ENCODE measurements at regions not wholly inside any gene's neighbourhood (a gene's known extent, or its start where the extent isn't known, plus 50 kb on each side); places are given as distances from the start of the nearest gene placed in this dataset.
"Not testable (repeated sequence)": the region's sequence is repeated elsewhere in the genome, so short reads cannot be mapped to it uniquely, and the experiment has no call there.

DNA sequence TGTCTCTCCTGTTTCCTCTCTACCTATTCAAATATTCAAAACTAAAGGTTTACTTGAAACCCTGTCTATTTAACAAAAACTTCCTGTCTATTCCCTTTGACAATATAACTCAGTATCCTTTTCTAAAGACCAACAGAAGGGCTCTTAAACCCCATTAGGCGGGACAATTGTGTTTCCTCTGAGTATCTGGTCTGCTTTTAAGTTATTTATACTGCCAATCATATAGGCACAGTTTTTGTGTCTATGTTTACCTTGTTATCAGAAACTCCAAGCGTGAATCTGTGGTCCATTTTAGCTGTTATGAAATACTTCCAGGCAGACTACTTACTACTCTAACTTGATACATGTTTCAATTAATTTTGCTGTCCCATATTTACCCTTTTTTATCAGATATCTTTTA is 350.0 kb upstream of the CTSO start:
- H3K27ac ChIP-seq (ENCODE audit: low read depth in 1 of 3, low read length in 2 of 3), result no peak overlapping the region
- no peaks in the 10 kb centered on the region for H3K4me1 ChIP-seq (ENCODE audit: control insufficient read depth in 3 of 3, insufficient read depth in 2 of 3, low read depth in 1 of 3, low read length in 2 of 3)
- FAIRE-seq (no peak), DNase-seq (no peak)
- no peaks in the 10 kb centered on the region for H3K36me3 ChIP-seq (ENCODE audit: control insufficient read depth in 3 of 3, insufficient read depth in 2 of 3, low read depth in 1 of 3, low read length in 3 of 3)
- no peaks in the 10 kb centered on the region for H3K27me3 ChIP-seq (ENCODE audit: control insufficient read depth in 3 of 3, insufficient read depth in 3 of 3, low read length in 3 of 3)
- H3K9me3 ChIP-seq (ENCODE audit: control insufficient read depth in 2 of 2, insufficient read depth in 1 of 2, low read depth in 1 of 2, low read length in 1 of 2), result no peaks in the 10 kb centered on the region
- 61 to 63% (median 62%) methylated on average over 2 of the region's 2 CpGs for WGBS, 3 donors
- no peak overlapping the region for H3K4me3 ChIP-seq (ENCODE audit: low read depth in 1 of 3, low read length in 3 of 3)

DNA sequence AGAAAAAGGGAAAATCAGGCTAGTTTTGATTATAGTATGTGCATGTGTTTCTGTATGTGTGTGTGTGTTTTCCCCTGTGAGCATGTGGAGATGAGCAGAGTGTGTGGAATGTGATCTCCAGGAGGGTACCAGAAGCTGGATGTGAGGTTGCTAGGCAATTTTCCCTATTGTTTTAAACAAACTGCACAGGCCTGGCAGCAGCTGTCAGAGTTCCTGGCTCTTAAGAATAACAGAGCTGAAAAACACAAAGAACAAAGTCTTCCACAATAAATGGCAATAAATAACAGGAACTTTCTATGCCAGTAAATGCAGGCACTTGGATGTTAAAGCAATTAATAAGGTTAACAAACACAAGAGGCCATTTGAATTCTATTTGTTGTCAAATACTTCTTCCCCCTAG is 344.6 kb upstream of the CTSO start:
- H3K27ac ChIP-seq (ENCODE audit: low read depth in 1 of 3, low read length in 2 of 3), result peak overlapping the region in 1 of 3 donors; percentile 28
- no peaks in the 10 kb centered on the region for H3K4me1 ChIP-seq (ENCODE audit: control insufficient read depth in 3 of 3, insufficient read depth in 2 of 3, low read depth in 1 of 3, low read length in 2 of 3)
- H3K27me3 ChIP-seq (ENCODE audit: control insufficient read depth in 3 of 3, insufficient read depth in 3 of 3, low read length in 3 of 3), result no peaks in the 10 kb centered on the region
- no peak overlapping the region for H3K4me3 ChIP-seq (ENCODE audit: low read depth in 1 of 3, low read length in 3 of 3)
- no peaks in the 10 kb centered on the region for H3K9me3 ChIP-seq (ENCODE audit: control insufficient read depth in 2 of 2, insufficient read depth in 1 of 2, low read depth in 1 of 2, low read length in 1 of 2)
- FAIRE-seq, result no peak
- DNase-seq, result peak; percentile 7 to 30
- no peaks in the 10 kb centered on the region for H3K36me3 ChIP-seq (ENCODE audit: control insufficient read depth in 3 of 3, insufficient read depth in 2 of 3, low read depth in 1 of 3, low read length in 3 of 3)

DNA sequence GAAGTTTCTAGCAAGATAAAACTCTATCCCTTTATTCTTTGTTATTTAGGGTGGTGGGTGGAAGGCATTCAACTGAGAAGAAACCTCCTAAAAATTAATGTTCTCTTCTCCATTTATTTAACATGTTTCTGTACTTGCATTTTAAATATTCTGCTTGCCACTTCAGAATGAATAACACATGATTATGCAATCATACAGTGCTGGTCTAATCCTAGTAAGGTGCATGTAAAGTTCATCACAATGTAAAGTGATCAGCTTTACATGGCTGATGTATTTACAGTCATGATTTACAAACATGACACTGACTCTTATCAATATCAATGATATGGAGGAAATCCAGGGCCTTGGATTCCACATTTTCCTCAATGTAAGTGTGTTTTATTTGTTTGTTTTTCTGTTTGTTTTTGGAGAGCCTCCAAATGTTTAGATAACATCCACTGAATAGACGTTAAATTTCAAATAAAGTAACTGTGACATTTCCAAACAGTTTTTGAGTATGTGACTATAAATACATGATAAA is 342.1 kb upstream of the CTSO start:
- no peak for DNase-seq
- H3K4me1 ChIP-seq (ENCODE audit: control insufficient read depth in 3 of 3, insufficient read depth in 2 of 3, low read depth in 1 of 3, low read length in 2 of 3), result no peaks in the 10 kb centered on the region
- 33 to 48% (median 40%) methylated on average over 1 of the region's 1 CpG for WGBS, 3 donors
- H3K27me3 ChIP-seq (ENCODE audit: control insufficient read depth in 3 of 3, insufficient read depth in 3 of 3, low read length in 3 of 3), result no peaks in the 10 kb centered on the region
- no peak for FAIRE-seq
- no peak overlapping the region for H3K4me3 ChIP-seq (ENCODE audit: low read depth in 1 of 3, low read length in 3 of 3)
- H3K9me3 ChIP-seq (ENCODE audit: control insufficient read depth in 2 of 2, insufficient read depth in 1 of 2, low read depth in 1 of 2, low read length in 1 of 2), result no peaks in the 10 kb centered on the region
- no peak overlapping the region for H3K27ac ChIP-seq (ENCODE audit: low read depth in 1 of 3, low read length in 2 of 3)
- no peaks in the 10 kb centered on the region for H3K36me3 ChIP-seq (ENCODE audit: control insufficient read depth in 3 of 3, insufficient read depth in 2 of 3, low read depth in 1 of 3, low read length in 3 of 3)

DNA sequence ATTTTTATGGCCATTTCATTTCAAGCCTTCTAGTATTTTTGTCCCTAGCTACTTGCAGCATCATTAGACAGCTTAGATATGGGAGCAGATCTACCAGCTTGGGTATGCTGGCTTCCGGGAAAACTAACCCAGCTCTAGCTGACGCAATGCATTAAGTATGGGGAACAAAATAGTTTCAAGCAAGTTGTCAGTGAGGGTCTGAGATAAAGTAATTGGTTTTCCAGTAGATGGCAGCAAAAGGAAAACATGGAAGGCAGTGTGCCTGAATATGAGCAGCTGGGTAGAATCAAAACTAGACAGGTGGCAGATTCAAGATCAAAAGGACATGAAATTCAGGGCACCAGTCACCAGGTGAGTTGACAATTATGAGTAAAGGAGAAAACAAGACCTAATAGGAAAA is 340.9 kb upstream of the CTSO start:
- Histone ChIP-seq H3K27me3 (ENCODE audit: control insufficient read depth in 3 of 3, insufficient read depth in 3 of 3, low read length in 3 of 3) (no peaks in the 10 kb centered on the region), H3K4me3 (ENCODE audit: low read depth in 1 of 3, low read length in 3 of 3) (no peak overlapping the region), H3K4me1 (ENCODE audit: control insufficient read depth in 3 of 3, insufficient read depth in 2 of 3, low read depth in 1 of 3, low read length in 2 of 3) (no peaks in the 10 kb centered on the region), H3K27ac (ENCODE audit: low read depth in 1 of 3, low read length in 2 of 3) (no peak overlapping the region), H3K9me3 (ENCODE audit: control insufficient read depth in 2 of 2, insufficient read depth in 1 of 2, low read depth in 1 of 2, low read length in 1 of 2) (no peaks in the 10 kb centered on the region), H3K36me3 (ENCODE audit: control insufficient read depth in 3 of 3, insufficient read depth in 2 of 3, low read depth in 1 of 3, low read length in 3 of 3) (no peaks in the 10 kb centered on the region)
- no peak for FAIRE-seq
- peak; percentile 30 to 36 for DNase-seq
- 12 to 46% (median 25%) methylated on average over 2 of the region's 2 CpGs for WGBS, 3 donors

DNA sequence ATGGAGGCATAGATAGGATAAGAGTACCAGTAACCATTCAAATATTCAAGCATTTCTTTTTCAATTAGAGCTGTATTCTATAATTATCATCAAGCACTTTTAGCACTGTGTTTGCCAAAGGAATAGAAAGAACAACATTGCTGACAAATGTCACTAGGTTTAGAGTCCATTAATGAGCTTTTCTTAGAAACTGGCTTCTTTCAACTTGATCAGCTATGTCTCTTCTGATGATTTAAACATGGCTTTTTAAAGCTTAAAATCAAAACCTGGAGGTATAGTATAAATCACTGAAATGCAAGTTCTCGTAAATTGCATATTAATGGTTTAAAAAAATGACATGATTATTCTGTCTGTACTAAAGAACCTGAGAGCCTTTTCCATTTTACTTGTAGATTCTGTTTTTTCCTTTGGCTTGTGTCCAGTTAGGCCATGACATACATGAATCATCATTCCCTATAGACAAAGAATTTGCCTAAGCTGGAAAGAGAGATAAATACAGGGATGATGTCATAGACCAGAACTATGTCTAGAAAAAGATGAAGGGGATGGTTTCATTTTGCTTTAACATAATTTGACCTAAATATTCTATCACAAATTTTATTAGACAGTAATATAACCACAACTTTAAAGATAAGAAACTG is 340.1 kb upstream of the CTSO start:
- FAIRE-seq, result no peak
- DNase-seq, result peak in 1 of 2 donors; percentile 6
- 81 to 88% (median 84%) methylated on average over 1 of the region's 1 CpG for WGBS, 3 donors

DNA sequence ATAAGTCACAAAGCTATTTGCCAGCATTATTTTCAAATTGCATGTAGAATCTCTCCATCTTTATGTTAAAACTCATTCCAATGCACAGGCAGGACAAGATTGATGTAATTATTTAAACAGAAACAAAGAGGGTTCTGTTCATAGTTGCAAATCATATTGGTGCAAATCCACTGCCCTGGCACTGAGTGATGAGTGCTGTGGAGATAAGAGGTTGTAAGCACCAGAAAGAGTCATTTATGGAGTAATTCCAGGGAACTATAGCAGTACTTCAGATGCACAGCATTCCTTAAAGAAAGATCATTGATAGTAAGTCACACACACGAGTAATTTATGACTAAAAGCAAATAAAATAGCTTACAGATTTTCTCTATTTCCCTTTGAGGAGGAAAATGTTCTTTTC is 337.7 kb upstream of the CTSO start:
- no peak for FAIRE-seq

More for the DNA sequence above, 340.1 kb upstream of the CTSO start:
- H3K27me3 ChIP-seq (ENCODE audit: control insufficient read depth in 3 of 3, insufficient read depth in 3 of 3, low read length in 3 of 3), result no peaks in the 10 kb centered on the region
- no peak overlapping the region for H3K27ac ChIP-seq (ENCODE audit: low read depth in 1 of 3, low read length in 2 of 3)
- no peaks in the 10 kb centered on the region for H3K4me1 ChIP-seq (ENCODE audit: control insufficient read depth in 3 of 3, insufficient read depth in 2 of 3, low read depth in 1 of 3, low read length in 2 of 3)
- no peak overlapping the region for H3K4me3 ChIP-seq (ENCODE audit: low read depth in 1 of 3, low read length in 3 of 3)
- no peaks in the 10 kb centered on the region for H3K9me3 ChIP-seq (ENCODE audit: control insufficient read depth in 2 of 2, insufficient read depth in 1 of 2, low read depth in 1 of 2, low read length in 1 of 2)
- no peaks in the 10 kb centered on the region for H3K36me3 ChIP-seq (ENCODE audit: control insufficient read depth in 3 of 3, insufficient read depth in 2 of 3, low read depth in 1 of 3, low read length in 3 of 3)

DNA sequence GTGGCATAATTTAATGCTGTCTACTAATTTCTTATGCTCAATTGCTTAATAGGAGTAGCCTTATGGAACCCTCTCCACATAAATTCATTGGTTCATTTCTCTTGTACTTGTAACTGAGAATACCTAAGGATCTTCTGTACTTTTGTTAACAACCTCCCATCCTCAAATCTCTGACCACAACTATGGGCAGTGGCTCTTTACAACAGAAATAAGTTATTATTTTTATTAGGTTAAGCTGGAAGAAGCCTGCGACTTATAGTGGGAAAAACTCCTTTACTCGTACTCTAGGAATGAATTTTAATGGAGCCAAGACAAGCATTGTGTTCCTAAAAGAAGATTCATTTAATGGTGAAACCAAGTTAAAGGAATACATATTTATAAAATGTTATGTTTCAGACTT is 337.1 kb upstream of the CTSO start:
- FAIRE-seq, result no peak
- DNase-seq, result no peak
- Histone ChIP-seq H3K27me3 (ENCODE audit: control insufficient read depth in 3 of 3, insufficient read depth in 3 of 3, low read length in 3 of 3) (no peaks in the 10 kb centered on the region), H3K27ac (ENCODE audit: low read depth in 1 of 3, low read length in 2 of 3) (no peak overlapping the region), H3K36me3 (ENCODE audit: control insufficient read depth in 3 of 3, insufficient read depth in 2 of 3, low read depth in 1 of 3, low read length in 3 of 3) (no peaks in the 10 kb centered on the region), H3K4me1 (ENCODE audit: control insufficient read depth in 3 of 3, insufficient read depth in 2 of 3, low read depth in 1 of 3, low read length in 2 of 3) (no peaks in the 10 kb centered on the region), H3K9me3 (ENCODE audit: control insufficient read depth in 2 of 2, insufficient read depth in 1 of 2, low read depth in 1 of 2, low read length in 1 of 2) (no peaks in the 10 kb centered on the region), H3K4me3 (ENCODE audit: low read depth in 1 of 3, low read length in 3 of 3) (no peak overlapping the region)
- WGBS, 3 donors, result 76 to 89% (median 86%) methylated on average over 2 of the region's 2 CpGs

More for the DNA sequence above, 337.7 kb upstream of the CTSO start:
- Histone ChIP-seq H3K27me3 (ENCODE audit: control insufficient read depth in 3 of 3, insufficient read depth in 3 of 3, low read length in 3 of 3) (no peaks in the 10 kb centered on the region), H3K27ac (ENCODE audit: low read depth in 1 of 3, low read length in 2 of 3) (no peak overlapping the region), H3K4me3 (ENCODE audit: low read depth in 1 of 3, low read length in 3 of 3) (no peak overlapping the region), H3K9me3 (ENCODE audit: control insufficient read depth in 2 of 2, insufficient read depth in 1 of 2, low read depth in 1 of 2, low read length in 1 of 2) (no peaks in the 10 kb centered on the region), H3K36me3 (ENCODE audit: control insufficient read depth in 3 of 3, insufficient read depth in 2 of 3, low read depth in 1 of 3, low read length in 3 of 3) (no peaks in the 10 kb centered on the region), H3K4me1 (ENCODE audit: control insufficient read depth in 3 of 3, insufficient read depth in 2 of 3, low read depth in 1 of 3, low read length in 2 of 3) (no peaks in the 10 kb centered on the region)
- WGBS, 3 donors, result 5 to 35% (median 15%) methylated on average over 1 of the region's 1 CpG
- DNase-seq, result no peak

DNA sequence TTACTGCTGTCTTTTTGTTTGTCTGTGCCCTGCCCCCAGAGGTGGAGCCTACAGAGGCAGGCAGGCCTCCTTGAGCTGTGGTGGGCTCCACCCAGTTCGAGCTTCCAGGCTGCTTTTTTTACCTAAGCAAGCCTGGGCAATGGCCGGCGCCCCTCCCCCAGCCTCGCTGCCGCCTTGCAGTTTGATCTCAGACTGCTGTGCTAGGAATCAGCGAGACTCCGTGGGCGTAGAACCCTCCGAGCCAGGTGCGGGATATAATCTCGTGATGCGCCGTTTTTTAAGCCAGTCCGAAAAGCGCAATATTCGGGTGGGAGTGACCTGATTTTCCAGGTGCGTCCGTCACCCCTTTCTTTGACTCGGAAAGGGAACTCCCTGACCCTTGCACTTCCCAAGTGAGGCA is 336.4 kb upstream of the CTSO start:
- not testable (repeated sequence) for H3K27ac ChIP-seq (ENCODE audit: low read depth in 1 of 3, low read length in 2 of 3); H3K9me3 ChIP-seq (ENCODE audit: control insufficient read depth in 2 of 2, insufficient read depth in 1 of 2, low read depth in 1 of 2, low read length in 1 of 2); H3K4me1 ChIP-seq (ENCODE audit: control insufficient read depth in 3 of 3, insufficient read depth in 2 of 3, low read depth in 1 of 3, low read length in 2 of 3); FAIRE-seq; H3K4me3 ChIP-seq (ENCODE audit: low read depth in 1 of 3, low read length in 3 of 3); H3K27me3 ChIP-seq (ENCODE audit: control insufficient read depth in 3 of 3, insufficient read depth in 3 of 3, low read length in 3 of 3); DNase-seq; H3K36me3 ChIP-seq (ENCODE audit: control insufficient read depth in 3 of 3, insufficient read depth in 2 of 3, low read depth in 1 of 3, low read length in 3 of 3)
- WGBS, 3 donors, result 86 to 91% (median 90%) methylated on average over 17 to 19 of the region's 19 CpGs

DNA sequence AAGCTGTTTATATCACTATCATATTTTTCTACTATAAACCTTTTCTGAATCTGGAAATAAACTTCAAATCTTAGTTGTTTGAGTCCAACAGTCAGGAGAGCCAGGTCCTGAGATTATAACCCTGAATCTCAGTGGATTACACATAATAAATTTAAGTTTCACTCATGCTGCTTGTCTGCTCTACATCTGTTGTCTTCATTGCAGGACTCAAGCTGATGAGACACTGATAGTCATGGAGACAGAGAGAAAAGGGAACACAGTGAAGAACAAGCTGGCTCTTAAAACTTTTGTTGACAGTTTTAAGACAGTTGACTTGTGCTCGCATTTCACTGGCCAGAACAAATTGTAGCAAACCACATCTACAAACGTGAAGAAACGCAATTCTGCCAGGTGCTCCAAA is 327.0 kb upstream of the CTSO start:
- H3K27ac ChIP-seq (ENCODE audit: low read depth in 1 of 3, low read length in 2 of 3), result no peak overlapping the region
- H3K4me1 ChIP-seq (ENCODE audit: control insufficient read depth in 3 of 3, insufficient read depth in 2 of 3, low read depth in 1 of 3, low read length in 2 of 3), result no peaks in the 10 kb centered on the region
- 76 to 86% (median 76%) methylated on average over 3 of the region's 3 CpGs for WGBS, 3 donors
- no peaks in the 10 kb centered on the region for H3K9me3 ChIP-seq (ENCODE audit: control insufficient read depth in 2 of 2, insufficient read depth in 1 of 2, low read depth in 1 of 2, low read length in 1 of 2)
- DNase-seq (no peak), FAIRE-seq (no peak)
- H3K36me3 ChIP-seq (ENCODE audit: control insufficient read depth in 3 of 3, insufficient read depth in 2 of 3, low read depth in 1 of 3, low read length in 3 of 3), result no peaks in the 10 kb centered on the region
- H3K4me3 ChIP-seq (ENCODE audit: low read depth in 1 of 3, low read length in 3 of 3), result no peak overlapping the region
- H3K27me3 ChIP-seq (ENCODE audit: control insufficient read depth in 3 of 3, insufficient read depth in 3 of 3, low read length in 3 of 3), result no peaks in the 10 kb centered on the region

Data from small intestine (tissue), 7 donors.